ENCODE measurements at regions not wholly inside any gene's neighbourhood (a gene's known extent, or its start where the extent isn't known, plus 50 kb on each side); places are given as distances from the start of the nearest gene placed in this dataset.
A peak's percentile ranks its signal among the peaks of the same experiment; 100 is the strongest.

DNA sequence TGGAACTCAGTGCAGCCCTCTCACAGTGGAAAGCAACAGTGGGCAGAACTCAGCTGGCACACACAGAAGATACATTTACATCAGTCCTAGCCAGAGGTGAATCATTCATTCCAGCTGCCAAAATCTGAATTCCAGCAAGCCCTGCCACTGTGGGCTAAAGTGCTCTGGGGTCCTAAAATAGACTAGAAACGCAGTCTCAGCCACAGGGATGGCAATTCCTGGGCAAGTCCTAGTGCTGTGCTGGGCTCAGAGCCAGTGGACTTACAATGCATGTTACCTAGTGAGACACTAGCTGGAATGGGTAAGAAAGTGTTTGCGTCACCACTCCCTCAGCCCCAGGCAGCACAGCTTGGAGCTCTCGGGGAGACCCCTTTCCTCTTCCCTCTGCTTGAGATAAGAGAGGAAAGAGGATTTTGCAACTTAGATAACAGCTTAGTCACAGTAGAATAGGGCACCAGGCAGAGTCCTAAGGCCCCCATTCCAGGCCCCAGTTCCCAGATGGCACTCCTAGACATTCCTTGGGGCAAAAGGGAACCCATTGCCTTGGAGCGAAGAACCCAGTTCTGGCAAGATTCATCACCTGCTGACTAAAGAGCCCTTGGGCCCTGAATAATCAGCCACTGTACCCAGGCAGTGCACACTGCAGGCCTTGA, 592.9 kb downstream of the FSCB start:
- Histone ChIP-seq H3K79me1 (ENCODE audit: low read length) (no peaks in the 10 kb centered on the region), H2BK15ac (replicated peaks; ENCODE audit: low read depth) (no peak overlapping the region), H2AK5ac (ENCODE audit: low read length) (no peak overlapping the region), H3K23ac (ENCODE audit: low read length) (no peak overlapping the region), H3K79me2 (ENCODE audit: control insufficient read depth, insufficient read depth, low read length) (no peaks in the 10 kb centered on the region), H3K9ac (ENCODE audit: low read length) (no peak overlapping the region), H4K5ac (ENCODE audit: low read length) (no peak overlapping the region), H3K4me3 (ENCODE audit: low read length) (no peak overlapping the region), H3K18ac (ENCODE audit: low read length) (no peak overlapping the region), H3K36me3 (ENCODE audit: control insufficient read depth, insufficient read depth, low read length) (no peaks in the 10 kb centered on the region), H3K4me1 (ENCODE audit: control insufficient read depth, low read depth, low read length) (no peaks in the 10 kb centered on the region), H3K27ac (ENCODE audit: low read depth, low read length) (no peak overlapping the region), H3K4ac (ENCODE audit: low read depth, low read length) (no peak overlapping the region), H3K4me2 (ENCODE audit: low read length) (no peak overlapping the region), H2BK5ac (ENCODE audit: low read length) (no peak overlapping the region), H3K56ac (ENCODE audit: low read length) (no peak overlapping the region), H4K8ac (ENCODE audit: low read depth, low read length) (no peak overlapping the region), H2BK120ac (ENCODE audit: low read depth, low read length) (no peak overlapping the region), H3K27me3 (ENCODE audit: insufficient read depth, low read length, poor library complexity) (no peaks in the 10 kb centered on the region)
- DNase-seq, result peak; percentile 27
- no CpG with 5 or more reads among the region's 4 CpGs for WGBS (ENCODE audit: extremely low coverage, insufficient coverage, low lambda C conversion rate)

DNA sequence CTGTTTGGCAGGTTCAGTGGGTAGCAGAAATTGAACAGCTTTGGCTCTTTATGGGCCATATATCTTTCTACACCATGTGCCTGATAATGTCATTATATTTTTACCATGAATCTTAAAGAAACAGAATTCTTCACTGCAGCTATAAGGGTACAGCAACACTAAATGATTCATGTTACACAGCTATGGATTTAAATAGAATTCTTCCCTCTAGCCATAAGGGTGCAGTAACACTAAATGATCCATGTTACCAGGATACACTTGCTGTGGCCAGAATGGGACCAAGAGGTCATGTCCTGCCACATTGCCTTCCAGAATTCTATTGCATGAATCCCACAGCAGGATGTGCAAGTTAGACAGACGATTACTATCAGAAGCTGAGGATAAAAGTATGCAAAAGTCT, 603.9 kb downstream of the FSCB start:
- no CpG with 5 or more reads among the region's 1 CpG for WGBS (ENCODE audit: extremely low coverage, insufficient coverage, low lambda C conversion rate)

DNA sequence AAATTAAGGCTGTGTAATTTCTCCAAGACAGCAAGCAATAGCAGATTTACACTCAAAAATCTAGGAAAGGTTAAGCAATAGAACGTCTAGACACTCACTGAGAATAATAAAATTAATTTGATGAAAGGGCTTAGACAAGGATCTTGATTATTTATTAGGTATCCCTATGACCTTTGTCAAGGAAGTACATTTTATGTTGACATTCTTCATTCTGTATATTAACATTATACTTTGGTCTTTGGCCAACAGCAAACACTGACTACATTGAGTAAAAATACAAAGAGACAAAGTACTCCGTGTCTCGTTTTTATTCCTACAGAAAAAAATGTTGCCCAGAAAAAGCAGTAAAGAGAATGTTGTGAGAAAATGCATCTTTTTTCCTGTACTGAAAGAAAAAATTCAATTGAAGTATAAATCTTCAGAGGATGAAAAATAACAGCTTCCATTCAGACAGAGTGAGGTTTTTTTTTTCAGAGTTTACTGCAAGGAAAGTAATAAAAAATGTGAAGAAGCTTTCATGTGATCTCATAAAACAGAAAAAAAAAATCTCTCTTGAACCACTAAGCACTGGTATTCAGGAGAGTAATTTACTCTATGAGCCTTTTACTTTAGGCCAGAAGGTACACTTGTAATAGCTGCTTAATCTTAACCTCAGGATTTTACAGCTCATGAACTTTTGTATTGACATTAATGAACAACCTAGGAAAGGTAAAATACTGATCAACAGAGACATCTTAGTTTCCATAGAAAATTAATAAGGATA, 605.0 kb downstream of the FSCB start:
- DNase-seq, result no peak
- Histone ChIP-seq H3K56ac (ENCODE audit: low read length) (no peak overlapping the region), H2BK120ac (ENCODE audit: low read depth, low read length) (no peak overlapping the region), H3K79me2 (ENCODE audit: control insufficient read depth, insufficient read depth, low read length) (no peaks in the 10 kb centered on the region), H4K8ac (ENCODE audit: low read depth, low read length) (no peak overlapping the region), H3K4me3 (ENCODE audit: low read length) (no peak overlapping the region), H3K4me2 (ENCODE audit: low read length) (no peak overlapping the region), H3K4me1 (ENCODE audit: control insufficient read depth, low read depth, low read length) (no peaks in the 10 kb centered on the region), H3K23ac (ENCODE audit: low read length) (no peak overlapping the region), H3K36me3 (ENCODE audit: control insufficient read depth, insufficient read depth, low read length) (no peaks in the 10 kb centered on the region), H3K4ac (ENCODE audit: low read depth, low read length) (no peak overlapping the region), H4K5ac (ENCODE audit: low read length) (no peak overlapping the region), H3K27me3 (ENCODE audit: insufficient read depth, low read length, poor library complexity) (no peaks in the 10 kb centered on the region), H2BK5ac (ENCODE audit: low read length) (no peak overlapping the region), H3K79me1 (ENCODE audit: low read length) (no peaks in the 10 kb centered on the region), H3K9ac (ENCODE audit: low read length) (no peak overlapping the region), H2AK5ac (ENCODE audit: low read length) (no peak overlapping the region), H3K27ac (ENCODE audit: low read depth, low read length) (no peak overlapping the region), H2BK15ac (replicated peaks; ENCODE audit: low read depth) (no peak overlapping the region), H3K18ac (ENCODE audit: low read length) (no peak overlapping the region)
- no CpG with 5 or more reads among the region's 3 CpGs for WGBS (ENCODE audit: extremely low coverage, insufficient coverage, low lambda C conversion rate)

More for the DNA sequence above, 603.9 kb downstream of the FSCB start:
- Histone ChIP-seq H2BK5ac (ENCODE audit: low read length) (no peak overlapping the region), H3K23ac (ENCODE audit: low read length) (no peak overlapping the region), H3K27ac (ENCODE audit: low read depth, low read length) (no peak overlapping the region), H2BK120ac (ENCODE audit: low read depth, low read length) (no peak overlapping the region), H3K4me1 (ENCODE audit: control insufficient read depth, low read depth, low read length) (no peaks in the 10 kb centered on the region), H3K4me3 (ENCODE audit: low read length) (no peak overlapping the region), H2BK15ac (replicated peaks; ENCODE audit: low read depth) (no peak overlapping the region), H3K79me1 (ENCODE audit: low read length) (no peaks in the 10 kb centered on the region), H3K36me3 (ENCODE audit: control insufficient read depth, insufficient read depth, low read length) (no peaks in the 10 kb centered on the region), H3K27me3 (ENCODE audit: insufficient read depth, low read length, poor library complexity) (no peaks in the 10 kb centered on the region), H3K4me2 (ENCODE audit: low read length) (no peak overlapping the region), H3K79me2 (ENCODE audit: control insufficient read depth, insufficient read depth, low read length) (no peaks in the 10 kb centered on the region), H3K18ac (ENCODE audit: low read length) (no peak overlapping the region), H3K9ac (ENCODE audit: low read length) (no peak overlapping the region), H4K8ac (ENCODE audit: low read depth, low read length) (no peak overlapping the region), H2AK5ac (ENCODE audit: low read length) (no peak overlapping the region), H4K5ac (ENCODE audit: low read length) (no peak overlapping the region), H3K56ac (ENCODE audit: low read length) (no peak overlapping the region), H3K4ac (ENCODE audit: low read depth, low read length) (no peak overlapping the region)
- no peak for DNase-seq

DNA sequence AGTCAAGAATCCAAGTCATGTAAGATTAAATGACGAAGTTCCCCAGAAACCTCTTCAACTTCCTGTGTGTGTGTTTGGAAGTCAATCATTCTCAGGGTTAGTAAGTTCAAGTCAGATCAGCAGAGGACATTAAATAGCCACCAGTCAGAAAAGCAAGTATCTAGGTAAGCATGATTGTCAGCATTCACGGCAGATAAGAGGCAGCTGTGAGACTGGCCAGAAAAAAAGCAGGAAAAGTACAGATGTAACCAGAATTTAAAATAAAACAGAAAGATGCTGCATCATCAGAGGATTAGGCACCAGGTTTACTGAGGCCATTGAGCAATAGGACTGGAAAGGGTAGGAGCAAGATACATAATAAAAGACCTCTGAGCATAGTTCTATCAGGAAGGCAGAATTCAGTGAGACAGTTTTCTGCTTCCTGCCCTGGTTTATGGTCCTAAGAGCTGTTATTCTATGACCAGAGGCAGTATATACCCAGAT, 606.9 kb downstream of the FSCB start:
- no peak overlapping the region for H3K18ac ChIP-seq (ENCODE audit: low read length)
- H2AK5ac ChIP-seq (ENCODE audit: low read length), result no peak overlapping the region
- H2BK5ac ChIP-seq (ENCODE audit: low read length), result no peak overlapping the region
- no peak overlapping the region for H3K27ac ChIP-seq (ENCODE audit: low read depth, low read length)
- DNase-seq, result no peak
- H4K5ac ChIP-seq (ENCODE audit: low read length), result no peak overlapping the region
- no peak overlapping the region for H4K8ac ChIP-seq (ENCODE audit: low read depth, low read length)
- H3K9ac ChIP-seq (ENCODE audit: low read length), result no peak overlapping the region
- no peak overlapping the region for H3K23ac ChIP-seq (ENCODE audit: low read length)
- no peaks in the 10 kb centered on the region for H3K79me2 ChIP-seq (ENCODE audit: control insufficient read depth, insufficient read depth, low read length)
- no peaks in the 10 kb centered on the region for H3K27me3 ChIP-seq (ENCODE audit: insufficient read depth, low read length, poor library complexity)
- no peaks in the 10 kb centered on the region for H3K4me1 ChIP-seq (ENCODE audit: control insufficient read depth, low read depth, low read length)
- H3K79me1 ChIP-seq (ENCODE audit: low read length), result no peaks in the 10 kb centered on the region
- no peak overlapping the region for H3K56ac ChIP-seq (ENCODE audit: low read length)
- no peak overlapping the region for H2BK120ac ChIP-seq (ENCODE audit: low read depth, low read length)
- WGBS (ENCODE audit: extremely low coverage, insufficient coverage, low lambda C conversion rate), result no CpG with 5 or more reads among the region's 2 CpGs
- no peak overlapping the region for H3K4me2 ChIP-seq (ENCODE audit: low read length)
- H2BK15ac ChIP-seq (replicated peaks; ENCODE audit: low read depth), result no peak overlapping the region
- H3K36me3 ChIP-seq (ENCODE audit: control insufficient read depth, insufficient read depth, low read length), result no peaks in the 10 kb centered on the region
- no peak overlapping the region for H3K4me3 ChIP-seq (ENCODE audit: low read length)
- H3K4ac ChIP-seq (ENCODE audit: low read depth, low read length), result no peak overlapping the region

DNA sequence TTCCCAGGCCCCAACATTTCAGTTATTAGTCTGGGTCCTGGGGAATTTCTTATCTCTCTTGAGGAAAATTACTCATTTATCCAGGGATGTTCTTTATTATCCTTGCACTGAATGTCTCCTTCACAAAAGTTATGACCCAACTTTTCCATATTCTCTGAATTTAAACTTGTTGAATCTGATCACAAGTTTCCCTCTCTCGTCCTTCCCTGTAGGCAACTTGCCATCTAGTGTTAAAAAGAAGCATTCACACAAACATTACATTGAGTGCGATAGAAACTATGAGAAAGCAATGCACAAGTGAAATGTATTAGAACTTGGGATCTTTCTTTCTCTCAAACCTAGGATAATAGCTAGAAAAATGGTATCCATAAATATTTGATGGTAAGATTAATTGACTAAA, 608.4 kb downstream of the FSCB start:
- no peak overlapping the region for H2BK15ac ChIP-seq (replicated peaks; ENCODE audit: low read depth)
- no peak overlapping the region for H3K23ac ChIP-seq (ENCODE audit: low read length)
- no peaks in the 10 kb centered on the region for H3K79me2 ChIP-seq (ENCODE audit: control insufficient read depth, insufficient read depth, low read length)
- no peak overlapping the region for H2BK120ac ChIP-seq (ENCODE audit: low read depth, low read length)
- H3K56ac ChIP-seq (ENCODE audit: low read length), result no peak overlapping the region
- no peak overlapping the region for H4K8ac ChIP-seq (ENCODE audit: low read depth, low read length)
- no peaks in the 10 kb centered on the region for H3K27me3 ChIP-seq (ENCODE audit: insufficient read depth, low read length, poor library complexity)
- H4K5ac ChIP-seq (ENCODE audit: low read length), result no peak overlapping the region
- H3K36me3 ChIP-seq (ENCODE audit: control insufficient read depth, insufficient read depth, low read length), result no peaks in the 10 kb centered on the region
- H3K4me1 ChIP-seq (ENCODE audit: control insufficient read depth, low read depth, low read length), result no peaks in the 10 kb centered on the region
- H3K9ac ChIP-seq (ENCODE audit: low read length), result no peak overlapping the region
- no peak overlapping the region for H3K4ac ChIP-seq (ENCODE audit: low read depth, low read length)
- no peak overlapping the region for H2AK5ac ChIP-seq (ENCODE audit: low read length)
- no peak overlapping the region for H3K27ac ChIP-seq (ENCODE audit: low read depth, low read length)
- DNase-seq, result peak; percentile 25
- WGBS (ENCODE audit: extremely low coverage, insufficient coverage, low lambda C conversion rate), result no CpG with 5 or more reads among the region's 2 CpGs
- no peaks in the 10 kb centered on the region for H3K79me1 ChIP-seq (ENCODE audit: low read length)
- H3K4me2 ChIP-seq (ENCODE audit: low read length), result no peak overlapping the region
- H3K18ac ChIP-seq (ENCODE audit: low read length), result no peak overlapping the region
- no peak overlapping the region for H2BK5ac ChIP-seq (ENCODE audit: low read length)
- H3K4me3 ChIP-seq (ENCODE audit: low read length), result no peak overlapping the region
